HG03558 (cell line): ENCODE measurements at regions not wholly inside any gene's neighbourhood (a gene's known extent, or its start where the extent isn't known, plus 50 kb on each side); places are given as distances from the start of the nearest gene placed in this dataset.
"Not testable (repeated sequence)": the region's sequence is repeated elsewhere in the genome, so short reads cannot be mapped to it uniquely, and the experiment has no call there.

Source experiments
- ATAC-seq: cut with Tn5 transposase; IDR thresholded peaks from one replicate; pipeline ENCODE4 v1.9.1; 2021; ENCODE audit warnings: moderate number of reproducible peaks; ENCODE audit not compliant: unreplicated experiment; ENCODE audit errors: extremely low read depth

- no peak for ATAC-seq
Measured at GRCh38 chr5:40167283-40167682, 512.4 kb upstream of the PTGER4 start.

- no peak for ATAC-seq
Measured at GRCh38 chr5:40166802-40167201, 512.9 kb upstream of the PTGER4 start.

GRCh38 chr5:40165789-40166728 lies 513.7 kb upstream of the PTGER4 start:
- ATAC-seq = no peak

GRCh38 chr5:40165106-40165788 lies 514.5 kb upstream of the PTGER4 start:
- no peak for ATAC-seq

- no peak for ATAC-seq
Measured at GRCh38 chr5:40160435-40160834, 519.3 kb upstream of the PTGER4 start.

GRCh38 chr5:40154194-40154593 lies 525.5 kb upstream of the PTGER4 start:
- ATAC-seq = no peak

GRCh38 chr5:40150896-40151295 lies 528.8 kb upstream of the PTGER4 start:
- no peak for ATAC-seq

GRCh38 chr5:40141896-40142295 lies 537.8 kb upstream of the PTGER4 start:
- no peak for ATAC-seq

- ATAC-seq = no peak
Measured at GRCh38 chr5:40141418-40141817, 538.3 kb upstream of the PTGER4 start.

GRCh38 chr5:40137223-40137622 lies 542.5 kb upstream of the PTGER4 start:
- ATAC-seq = no peak

- ATAC-seq = no peak
Measured at GRCh38 chr5:40134883-40135520, 544.7 kb upstream of the PTGER4 start.

GRCh38 chr5:40124367-40124766 lies 555.3 kb upstream of the PTGER4 start:
- ATAC-seq = no peak

- no peak for ATAC-seq
Measured at GRCh38 chr5:40121236-40121635, 558.5 kb upstream of the PTGER4 start.

GRCh38 chr5:40112875-40113274 lies 566.8 kb upstream of the PTGER4 start:
- no peak for ATAC-seq

- not testable (repeated sequence) for ATAC-seq
Measured at GRCh38 chr5:40111036-40111435, 568.7 kb upstream of the PTGER4 start.

- not testable (repeated sequence) for ATAC-seq
Measured at GRCh38 chr5:40108764-40109390, 570.8 kb upstream of the PTGER4 start.

- not testable (repeated sequence) for ATAC-seq
Measured at GRCh38 chr5:40107786-40108185, 571.9 kb upstream of the PTGER4 start.

GRCh38 chr5:40106847-40107246 lies 572.9 kb upstream of the PTGER4 start:
- ATAC-seq = no peak

- ATAC-seq = no peak
Measured at GRCh38 chr5:40098313-40098712, 581.4 kb upstream of the PTGER4 start.

GRCh38 chr5:40093550-40093949 lies 586.2 kb upstream of the PTGER4 start:
- no peak for ATAC-seq

- no peak for ATAC-seq
Measured at GRCh38 chr5:40089269-40089668, 590.4 kb upstream of the PTGER4 start.
